ENCODE measurements at regions not wholly inside any gene's neighbourhood (a gene's known extent, or its start where the extent isn't known, plus 50 kb on each side); places are given as distances from the start of the nearest gene placed in this dataset.

DNA sequence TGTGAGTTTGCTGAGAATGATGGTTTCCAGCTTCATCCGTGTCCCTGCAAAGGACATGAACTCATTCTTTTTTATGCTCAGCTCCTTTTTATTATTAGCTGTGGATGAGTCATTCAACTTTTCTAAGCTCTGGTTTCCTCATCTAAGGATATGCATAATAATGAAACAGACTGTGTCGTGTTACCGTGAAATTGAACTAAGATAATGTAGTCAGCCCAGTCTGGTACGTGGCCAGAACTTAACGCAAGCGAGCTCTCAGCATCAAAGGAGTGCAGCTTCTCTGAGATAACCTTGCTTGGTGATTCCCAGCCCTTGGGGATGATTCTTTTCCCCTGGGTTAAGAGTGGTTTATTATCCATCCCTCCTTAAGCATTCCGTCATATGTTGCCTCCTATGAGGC lies 454.3 kb upstream of the EEF2KMT start:
- TF ChIP-seq CTCF (IDR thresholded peaks at IDR 0.05; ENCODE audit: low read depth, low read length): no peak

DNA sequence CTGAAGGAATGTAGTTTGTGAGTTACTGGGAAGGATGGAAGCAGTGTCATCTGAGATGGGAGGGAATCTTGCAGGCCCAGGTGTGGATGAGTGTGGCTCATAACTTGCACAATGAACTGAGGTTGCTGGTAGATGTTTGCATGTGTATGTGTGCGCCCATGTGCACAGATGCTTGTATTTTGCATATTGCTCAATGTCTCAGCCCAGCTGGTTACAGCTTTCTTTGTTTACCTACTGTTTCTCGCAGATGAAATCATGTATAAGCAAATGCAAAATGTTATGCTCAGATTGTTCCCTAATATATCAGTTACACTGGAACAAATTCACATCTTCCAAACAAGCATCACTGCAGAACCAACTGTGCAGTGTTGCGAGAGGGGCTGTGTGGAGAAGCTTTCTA lies 452.2 kb upstream of the EEF2KMT start:
- H3K4me3 ChIP-seq (ENCODE audit: low read depth, low read length): no peak overlapping the region
- TF ChIP-seq CTCF (IDR thresholded peaks at IDR 0.05; ENCODE audit: low read depth, low read length): no peak

More for the DNA sequence above, 454.3 kb upstream of the EEF2KMT start:
- H3K4me3 ChIP-seq (ENCODE audit: low read depth, low read length): no peak overlapping the region

DNA sequence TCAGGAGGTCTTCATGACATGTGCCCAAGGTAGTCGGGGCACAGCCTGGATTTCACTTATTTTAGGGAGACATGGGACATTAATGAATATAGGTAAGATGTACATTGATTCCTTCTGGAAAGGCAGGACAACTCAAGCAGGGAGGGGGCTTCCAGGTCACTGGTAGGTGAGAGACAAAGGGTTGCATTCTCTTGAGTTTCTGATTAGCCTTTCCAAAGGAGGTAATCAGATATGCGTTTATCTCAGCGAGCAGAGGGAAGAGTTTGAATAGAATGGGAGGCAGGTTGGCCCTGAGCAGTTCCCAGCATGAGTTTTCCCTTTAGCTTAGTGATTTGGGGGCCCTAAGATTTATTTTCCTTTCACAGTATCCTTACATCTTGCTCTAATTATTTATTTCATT lies 443.8 kb upstream of the EEF2KMT start:
- H3K4me3 ChIP-seq (ENCODE audit: low read depth, low read length): no peak overlapping the region
- TF ChIP-seq CTCF (IDR thresholded peaks at IDR 0.05; ENCODE audit: low read depth, low read length): no peak

DNA sequence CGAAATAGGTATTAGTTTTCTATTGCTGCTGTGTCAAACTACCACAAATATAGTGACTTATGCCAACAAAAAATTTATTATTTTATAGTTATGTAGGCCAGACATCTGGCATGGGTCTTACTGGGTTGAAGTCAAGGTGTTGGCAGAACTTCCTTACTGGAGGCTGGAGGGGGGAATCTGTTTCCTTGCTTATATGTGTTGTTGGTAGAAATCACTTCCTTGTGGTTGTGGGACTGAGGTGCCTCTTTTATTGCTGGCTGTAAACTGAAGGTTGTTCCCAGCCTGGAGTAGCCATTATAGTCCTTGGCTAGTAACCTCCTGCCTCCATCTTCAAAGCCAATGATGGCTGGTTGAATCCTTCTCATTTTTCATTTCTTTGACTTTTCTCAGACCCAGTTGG lies 439.8 kb upstream of the EEF2KMT start:
- no peak overlapping the region for H3K4me3 ChIP-seq (ENCODE audit: low read depth, low read length)
- no peak for TF ChIP-seq CTCF (IDR thresholded peaks at IDR 0.05; ENCODE audit: low read depth, low read length)

- no peak overlapping the region for H3K4me3 ChIP-seq (ENCODE audit: low read depth, low read length)
- TF ChIP-seq CTCF (IDR thresholded peaks at IDR 0.05; ENCODE audit: low read depth, low read length): no peak
Observed at GRCh38 chr16:5533321-5533888, 435.8 kb upstream of the EEF2KMT start.

GRCh38 chr16:5527817-5528216 lies 430.2 kb upstream of the EEF2KMT start:
- H3K4me3 ChIP-seq (ENCODE audit: low read depth, low read length): no peak overlapping the region
- no peak for TF ChIP-seq CTCF (IDR thresholded peaks at IDR 0.05; ENCODE audit: low read depth, low read length)

DNA sequence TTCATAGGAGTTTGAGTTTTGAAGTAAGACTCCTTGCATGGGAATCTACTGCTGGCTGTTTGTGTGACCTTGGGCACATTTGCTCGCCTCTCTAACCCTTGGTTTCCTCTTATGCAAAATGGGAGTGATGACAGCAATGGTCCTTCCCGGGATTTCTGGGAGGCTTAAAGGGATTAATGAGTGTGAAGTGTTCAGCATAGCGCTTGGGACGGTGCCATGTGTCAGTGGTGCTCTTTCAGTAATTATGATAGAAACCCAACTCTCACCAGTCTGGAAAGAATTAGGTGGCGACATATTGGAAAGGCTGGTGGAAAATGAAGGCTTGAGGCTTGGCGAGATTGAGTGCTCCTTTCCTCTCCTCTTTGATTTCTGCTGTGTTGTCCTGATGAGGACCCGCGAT lies 429.2 kb upstream of the EEF2KMT start:
- no peak for TF ChIP-seq CTCF (IDR thresholded peaks at IDR 0.05; ENCODE audit: low read depth, low read length)
- no peak overlapping the region for H3K4me3 ChIP-seq (ENCODE audit: low read depth, low read length)

Measured in WI38 (cell line).